Parathyroid adenoma (tissue), 2 donors: ENCODE measurements at regions not wholly inside any gene's neighbourhood (a gene's known extent, or its start where the extent isn't known, plus 50 kb on each side); places are given as distances from the start of the nearest gene placed in this dataset.

Experiments used
- H2AFZ ChIP-seq: fragments of 300-600 bp; sonication (generic); one replicate; pipeline ENCODE4 v1.7.0; 2017; ENCODE audit warnings: antibody characterized with exemption, mild to moderate bottlenecking
- H3K27ac ChIP-seq: fragments of 300-600 bp; sonication (generic); one replicate; pipeline ENCODE4 v1.7.0; 2017
- H3K27me3 ChIP-seq: fragments of 300-600 bp; sonication (generic); one replicate; pipeline ENCODE4 v1.7.0; 2017; ENCODE audit warnings: low read length; ENCODE audit not compliant: control insufficient read depth, insufficient read depth
- H3K36me3 ChIP-seq: fragments of 300-600 bp; sonication (generic); one replicate; pipeline ENCODE4 v1.7.0; 2017; ENCODE audit warnings: low read length; ENCODE audit not compliant: control insufficient read depth, insufficient read depth
- H3K4me1 ChIP-seq: fragments of 300-600 bp; sonication (generic); one replicate; pipeline ENCODE4 v1.7.0; 2017; ENCODE audit warnings: control low read depth
- H3K4me2 ChIP-seq: fragments of 300-600 bp; sonication (generic); one replicate; pipeline ENCODE4 v1.7.0; 2017; ENCODE audit warnings: low read length
- H3K4me3 ChIP-seq: fragments of 300-600 bp; sonication (generic); one replicate; pipeline ENCODE4 v1.7.0; 2017; ENCODE audit warnings: low read depth, low read length
- H3K79me2 ChIP-seq: fragments of 300-600 bp; sonication (generic); one replicate; pipeline ENCODE4 v1.7.0; 2017; ENCODE audit warnings: control low read depth
- H3K9ac ChIP-seq: fragments of 300-600 bp; sonication (generic); one replicate; pipeline ENCODE4 v1.7.0; 2017; ENCODE audit warnings: mild to moderate bottlenecking
- H3K9me3 ChIP-seq: fragments of 300-600 bp; sonication (generic); one replicate; pipeline ENCODE4 v1.7.0; 2017; ENCODE audit warnings: low read length; ENCODE audit not compliant: control insufficient read depth
- CTCF ChIP-seq: fragments of 300-600 bp; sonication (generic); IDR thresholded peaks from one replicate; pipeline ENCODE4 v1.7.0; 2017; ENCODE audit warnings: antibody characterized with exemption, mild to moderate bottlenecking
- donor health status: primary hyperparathyroidism.

GRCh38 chr4:187174749-187175148 is 451.1 kb upstream of the FAT1 start:
- Histone ChIP-seq H3K9me3 (no peaks in the 10 kb centered on the region), H3K27ac (no peak overlapping the region), H3K27me3 (no peaks in the 10 kb centered on the region), H3K4me3 (no peak overlapping the region), H3K4me2 (no peak overlapping the region), H2AFZ (no peak overlapping the region), H3K79me2 (no peaks in the 10 kb centered on the region), H3K36me3 (no peaks in the 10 kb centered on the region), H3K9ac (no peak overlapping the region), H3K4me1 (no peaks in the 10 kb centered on the region)
- no peak for TF ChIP-seq CTCF

GRCh38 chr4:187175197-187175596 is 451.5 kb upstream of the FAT1 start:
- no peaks in the 10 kb centered on the region for H3K27me3 ChIP-seq
- H3K9me3 ChIP-seq: no peaks in the 10 kb centered on the region
- no peak overlapping the region for H2AFZ ChIP-seq

GRCh38 chr4:187176261-187176910 is 452.7 kb upstream of the FAT1 start:
- H2AFZ ChIP-seq: no peak overlapping the region
- H3K9me3 ChIP-seq: no peaks in the 10 kb centered on the region
- no peak overlapping the region for H3K27ac ChIP-seq
- no peaks in the 10 kb centered on the region for H3K79me2 ChIP-seq
- no peaks in the 10 kb centered on the region for H3K27me3 ChIP-seq
- H3K4me3 ChIP-seq: no peak overlapping the region
- H3K9ac ChIP-seq: no peak overlapping the region
- TF ChIP-seq CTCF: no peak
- H3K4me2 ChIP-seq: no peak overlapping the region
- no peaks in the 10 kb centered on the region for H3K4me1 ChIP-seq
- H3K36me3 ChIP-seq: no peaks in the 10 kb centered on the region

More at GRCh38 chr4:187175197-187175596, 451.5 kb upstream of the FAT1 start:
- Histone ChIP-seq H3K27ac (no peak overlapping the region), H3K36me3 (no peaks in the 10 kb centered on the region), H3K4me3 (no peak overlapping the region), H3K79me2 (no peaks in the 10 kb centered on the region), H3K9ac (no peak overlapping the region), H3K4me1 (no peaks in the 10 kb centered on the region), H3K4me2 (no peak overlapping the region)
- no peak for TF ChIP-seq CTCF

GRCh38 chr4:187178084-187178483 is 454.4 kb upstream of the FAT1 start:
- Histone ChIP-seq H3K36me3 (no peaks in the 10 kb centered on the region), H3K9me3 (no peaks in the 10 kb centered on the region), H3K9ac (no peak overlapping the region), H3K4me1 (no peaks in the 10 kb centered on the region), H3K4me2 (no peak overlapping the region), H3K79me2 (no peaks in the 10 kb centered on the region), H3K4me3 (no peak overlapping the region), H3K27ac (no peak overlapping the region), H2AFZ (no peak overlapping the region), H3K27me3 (no peaks in the 10 kb centered on the region)
- no peak for TF ChIP-seq CTCF

- Histone ChIP-seq H3K4me3 (no peak overlapping the region), H3K79me2 (no peaks in the 10 kb centered on the region), H2AFZ (no peak overlapping the region), H3K9me3 (no peaks in the 10 kb centered on the region), H3K9ac (no peak overlapping the region), H3K27me3 (no peaks in the 10 kb centered on the region), H3K4me2 (no peak overlapping the region), H3K27ac (no peak overlapping the region), H3K4me1 (no peaks in the 10 kb centered on the region), H3K36me3 (no peaks in the 10 kb centered on the region)
- TF ChIP-seq CTCF: no peak
These were observed 454.9 kb upstream of the FAT1 start for GRCh38 chr4:187178587-187178986.
